ENCODE measurements at regions not wholly inside any gene's neighbourhood (a gene's known extent, or its start where the extent isn't known, plus 50 kb on each side); places are given as distances from the start of the nearest gene placed in this dataset.

DNA sequence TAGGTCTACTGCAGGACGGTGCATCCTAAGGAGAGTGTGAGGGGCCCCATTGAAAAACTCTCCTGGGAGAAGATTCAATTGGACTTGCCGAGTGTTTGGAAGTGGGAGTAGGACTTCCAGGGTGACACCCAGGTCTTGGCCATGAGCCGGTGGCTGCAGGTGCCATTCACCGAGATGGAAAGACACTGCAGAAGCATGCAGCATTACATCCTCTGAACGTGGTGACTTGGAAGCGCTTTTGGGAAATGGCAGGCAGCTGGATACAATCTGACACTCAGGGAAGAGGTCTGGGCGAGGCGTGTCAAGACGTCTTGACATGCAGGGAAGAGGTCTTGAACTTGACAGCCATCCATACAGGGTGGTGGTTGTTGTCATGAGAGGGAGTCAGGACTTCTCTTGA lies 126.9 kb downstream of the PAPOLA start:
- no peak for TF ChIP-seq CTCF (IDR thresholded peaks at IDR 0.05)
- TF ChIP-seq POLR2A (IDR thresholded peaks at IDR 0.05), result no peak

All from body of pancreas (tissue), 4 donors.